ENCODE measurements at regions not wholly inside any gene's neighbourhood (a gene's known extent, or its start where the extent isn't known, plus 50 kb on each side); places are given as distances from the start of the nearest gene placed in this dataset.
"Not testable (repeated sequence)": the region's sequence is repeated elsewhere in the genome, so short reads cannot be mapped to it uniquely, and the experiment has no call there.

- no peak for DNase-seq
Measured at GRCh38 chr2:185274718-185275484, 463.7 kb upstream of the FSIP2 start.

- DNase-seq, result not testable (repeated sequence)
Measured at GRCh38 chr2:185275979-185276378, 462.6 kb upstream of the FSIP2 start.

- DNase-seq, result no peak
Measured at GRCh38 chr2:185278761-185279160, 459.8 kb upstream of the FSIP2 start.

- no peak for DNase-seq
Measured at GRCh38 chr2:185279999-185280398, 458.6 kb upstream of the FSIP2 start.

GRCh38 chr2:185284696-185285095 lies 453.9 kb upstream of the FSIP2 start:
- DNase-seq, result no peak

GRCh38 chr2:185290012-185290411 lies 448.6 kb upstream of the FSIP2 start:
- not testable (repeated sequence) for DNase-seq

GRCh38 chr2:185291035-185291647 lies 447.5 kb upstream of the FSIP2 start:
- peak; percentile 67 for DNase-seq

GRCh38 chr2:185299867-185300266 lies 438.7 kb upstream of the FSIP2 start:
- no peak for DNase-seq

- DNase-seq, result no peak
Measured at GRCh38 chr2:185306119-185306518, 432.5 kb upstream of the FSIP2 start.

- no peak for DNase-seq
Measured at GRCh38 chr2:185316383-185316782, 422.2 kb upstream of the FSIP2 start.

- no peak for DNase-seq
Measured at GRCh38 chr2:185318271-185318724, 420.3 kb upstream of the FSIP2 start.

- DNase-seq, result no peak
Measured at GRCh38 chr2:185335879-185336278, 402.7 kb upstream of the FSIP2 start.

GRCh38 chr2:185337033-185337432 lies 401.6 kb upstream of the FSIP2 start:
- DNase-seq, result no peak

- no peak for DNase-seq
Measured at GRCh38 chr2:185338104-185338503, 400.5 kb upstream of the FSIP2 start.

- no peak for DNase-seq
Measured at GRCh38 chr2:185347445-185347844, 391.2 kb upstream of the FSIP2 start.

GRCh38 chr2:185360776-185361175 lies 377.8 kb upstream of the FSIP2 start:
- DNase-seq, result no peak

- no peak for DNase-seq
Measured at GRCh38 chr2:185372188-185372587, 366.4 kb upstream of the FSIP2 start.

GRCh38 chr2:185373229-185373628 lies 365.4 kb upstream of the FSIP2 start:
- no peak for DNase-seq

- DNase-seq, result no peak
Measured at GRCh38 chr2:185374878-185375277, 363.7 kb upstream of the FSIP2 start.

GRCh38 chr2:185375731-185376130 lies 362.9 kb upstream of the FSIP2 start:
- no peak for DNase-seq

- DNase-seq, result no peak
Measured at GRCh38 chr2:185381631-185382030, 357.0 kb upstream of the FSIP2 start.

- no peak for DNase-seq
Measured at GRCh38 chr2:185384822-185385560, 353.6 kb upstream of the FSIP2 start.

- no peak for DNase-seq
Measured at GRCh38 chr2:185388226-185388625, 350.4 kb upstream of the FSIP2 start.

- DNase-seq, result no peak
Measured at GRCh38 chr2:185391543-185391942, 347.1 kb upstream of the FSIP2 start.

Measured in right hindlimb (tissue), 1 donor.